Activated CD4-positive, alpha-beta T cell treated with anti-CD3 and anti-CD28 coated beads for 4 hours (primary cell): ENCODE measurements at regions not wholly inside any gene's neighbourhood (a gene's known extent, or its start where the extent isn't known, plus 50 kb on each side); places are given as distances from the start of the nearest gene placed in this dataset.

Source experiments
- DNase-seq, 2 donors: peaks; one replicate each; pipeline ENCODE4 v3.0.0-alpha.2; 2020

GRCh38 chr5:167726642-167727041, 564.8 kb upstream of the WWC1 start:
- no peak for DNase-seq

GRCh38 chr5:167730121-167730520, 561.3 kb upstream of the WWC1 start:
- DNase-seq: no peak

DNA sequence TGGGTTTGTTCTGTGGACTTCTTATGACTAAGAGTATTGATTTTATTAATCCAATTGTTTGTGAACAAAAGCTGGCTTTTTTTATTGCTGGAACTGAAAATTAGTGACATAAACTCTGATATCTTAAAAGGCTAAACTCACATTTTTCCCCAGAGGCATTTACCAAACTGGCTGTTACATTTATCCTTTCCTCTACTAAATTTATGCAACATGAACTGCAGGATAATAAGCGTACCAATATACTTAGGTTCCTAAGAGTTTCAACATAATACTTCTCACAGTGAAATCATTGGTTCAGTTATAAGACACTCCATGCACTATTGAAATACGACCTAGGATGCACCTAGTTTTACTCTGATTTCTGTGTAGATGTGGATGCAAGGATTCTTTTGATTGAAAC, 560.8 kb upstream of the WWC1 start:
- no peak for DNase-seq

DNA sequence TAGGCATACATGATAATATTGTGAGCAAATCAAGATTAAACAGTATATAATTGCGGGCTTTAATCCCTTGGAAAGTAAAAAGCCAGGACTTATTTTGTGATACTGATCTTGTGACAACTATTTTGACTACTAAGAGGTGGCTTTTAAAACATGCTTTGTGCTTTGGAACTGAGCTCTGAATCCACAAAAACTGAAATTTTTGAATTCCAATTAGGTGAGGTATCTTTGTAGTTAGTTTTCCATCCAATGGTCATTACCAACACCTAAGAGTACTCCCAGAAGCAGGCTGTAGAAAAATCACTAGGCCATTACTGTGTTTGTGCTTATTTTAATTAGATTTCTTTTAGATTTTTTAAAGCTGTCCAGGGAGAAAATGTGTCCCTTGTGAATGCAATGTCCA, 559.5 kb upstream of the WWC1 start:
- no peak for DNase-seq

DNA sequence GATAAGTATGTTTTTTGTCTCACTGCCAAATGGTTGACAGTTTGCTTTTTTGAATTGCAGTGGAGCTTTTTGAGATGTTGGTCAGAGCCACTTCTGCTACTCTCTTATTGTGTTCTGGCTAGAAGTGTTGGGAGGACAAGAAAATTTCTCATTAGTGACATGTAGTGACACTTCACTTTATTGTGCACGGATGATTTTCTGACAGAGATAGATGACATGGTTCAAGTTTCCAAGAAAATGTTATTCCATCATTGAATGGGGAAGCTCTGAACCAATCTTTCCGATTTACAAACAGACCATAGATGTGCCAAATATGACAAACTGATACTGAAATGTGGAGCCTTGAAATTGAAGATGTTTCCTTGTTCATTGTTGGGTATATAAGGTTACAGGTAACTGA, 558.9 kb upstream of the WWC1 start:
- no peak for DNase-seq

- DNase-seq: no peak
Observed at GRCh38 chr5:167736992-167737391, 554.5 kb upstream of the WWC1 start.

DNA sequence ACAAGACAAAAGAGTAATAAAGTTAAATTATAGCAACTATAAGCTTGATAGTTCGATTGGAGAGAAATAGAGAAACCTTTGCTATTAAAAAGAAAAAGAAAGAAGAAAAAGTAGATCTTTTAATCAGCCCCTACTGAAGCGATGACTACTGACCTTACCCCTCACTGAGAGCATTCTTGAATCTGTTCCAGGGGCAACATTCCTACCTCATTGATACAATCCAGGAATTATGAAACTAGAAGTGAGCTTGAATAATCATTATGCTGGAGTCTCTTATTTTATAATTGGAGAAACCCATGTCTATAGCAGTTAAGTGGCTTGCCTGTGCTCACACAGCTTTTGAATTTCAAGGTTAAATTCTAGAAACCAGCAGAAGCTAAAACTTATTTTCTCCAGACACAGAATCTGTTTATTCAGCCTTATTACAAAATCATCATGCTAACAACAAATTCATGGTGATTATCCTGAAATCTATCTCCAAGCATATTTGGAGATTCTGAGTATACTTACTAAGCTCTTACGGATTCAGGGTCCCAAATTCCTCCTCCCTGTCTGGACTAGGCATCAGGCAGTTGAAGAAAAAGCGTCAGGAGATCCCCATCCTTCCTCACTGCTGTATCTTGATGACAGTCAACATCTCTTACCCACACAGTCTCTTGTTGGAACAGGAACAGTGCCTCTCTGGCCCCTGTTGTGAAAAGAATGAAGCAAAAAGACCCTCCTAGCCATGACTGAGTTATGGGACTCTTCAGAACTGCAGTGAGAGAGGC, 547.6 kb upstream of the WWC1 start:
- no peak for DNase-seq

- DNase-seq: no peak
Observed at GRCh38 chr5:167745868-167746267, 545.6 kb upstream of the WWC1 start.

GRCh38 chr5:167750586-167750985, 540.9 kb upstream of the WWC1 start:
- DNase-seq: no peak

- no peak for DNase-seq
Observed at GRCh38 chr5:167752936-167753335, 538.5 kb upstream of the WWC1 start.

DNA sequence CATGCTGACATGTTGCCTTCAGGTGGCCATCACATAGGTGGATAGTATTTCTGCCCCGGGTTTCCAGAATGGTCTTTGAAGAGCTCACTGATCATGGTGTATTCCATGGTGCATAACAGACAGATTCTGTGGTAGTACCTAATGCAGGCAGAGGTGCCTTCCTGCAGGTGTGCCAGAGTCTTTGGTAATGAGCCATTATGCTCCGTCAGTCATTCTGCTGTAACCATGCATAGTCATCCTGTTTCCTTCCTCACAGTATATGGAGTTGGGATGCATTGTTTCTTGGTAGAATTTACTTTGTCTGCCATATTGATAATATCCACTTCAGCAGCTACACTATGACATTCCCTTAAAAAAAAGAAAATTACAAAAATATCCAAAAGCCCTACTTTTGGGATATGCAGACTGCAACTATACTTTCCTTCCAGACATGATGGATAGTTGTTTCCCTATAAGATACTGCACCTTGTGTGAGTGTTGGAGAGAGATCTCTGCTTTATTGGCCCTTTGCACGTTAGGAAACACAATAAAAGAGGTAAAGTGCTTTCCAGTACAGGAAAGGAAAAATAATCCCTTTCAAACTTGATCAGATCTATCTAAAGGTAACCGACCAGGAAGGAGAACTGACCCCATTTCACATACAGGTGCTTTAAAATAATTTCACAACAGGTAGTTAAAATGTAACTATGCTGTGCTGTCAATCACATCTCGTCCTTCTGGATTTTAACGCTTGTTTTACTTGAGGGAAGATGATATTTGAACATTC, 537.5 kb upstream of the WWC1 start:
- no peak for DNase-seq

DNA sequence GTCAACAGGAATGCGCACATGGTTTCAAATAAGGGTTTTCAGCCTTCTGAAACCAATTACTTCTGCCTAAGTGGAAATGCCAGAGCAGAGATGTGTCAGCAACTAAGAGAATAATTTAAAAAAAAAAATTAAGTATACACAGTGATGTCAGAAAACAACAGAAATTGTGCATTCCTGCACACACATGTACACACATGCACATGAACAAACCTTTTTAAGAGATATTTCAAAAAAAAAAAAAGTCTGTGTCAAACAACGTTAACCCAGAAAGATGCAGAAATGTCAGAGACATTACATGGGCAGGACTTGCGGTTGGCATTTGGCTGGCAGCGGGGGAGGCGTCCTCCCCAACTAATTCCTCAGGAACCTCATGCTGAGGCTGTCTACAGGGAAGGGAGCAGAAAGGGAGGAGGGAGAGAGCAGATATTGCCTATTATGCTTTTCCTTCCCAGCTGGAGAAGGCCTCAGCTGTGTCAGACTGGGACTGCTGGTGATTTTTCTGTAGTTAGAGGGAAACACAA, 536.9 kb upstream of the WWC1 start:
- no peak for DNase-seq

DNA sequence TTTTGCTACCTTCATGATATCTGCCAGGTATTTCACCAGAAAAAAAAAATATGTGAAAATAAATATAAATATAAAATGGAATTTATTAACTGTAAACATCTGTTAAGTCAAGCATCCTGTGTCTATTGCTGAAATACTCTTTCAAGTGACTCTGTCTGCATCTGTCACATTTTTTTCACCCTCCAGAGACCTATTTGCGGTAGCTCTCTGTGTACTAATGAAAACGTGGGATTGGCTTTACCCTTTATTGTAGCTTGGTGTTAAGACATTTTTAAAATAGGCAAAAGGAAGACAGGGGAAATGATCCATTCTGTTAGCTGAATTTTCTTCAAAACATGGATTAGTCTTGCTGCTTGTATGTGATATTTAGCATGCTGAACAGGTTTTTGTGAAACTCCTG, 536.0 kb upstream of the WWC1 start:
- no peak for DNase-seq

DNA sequence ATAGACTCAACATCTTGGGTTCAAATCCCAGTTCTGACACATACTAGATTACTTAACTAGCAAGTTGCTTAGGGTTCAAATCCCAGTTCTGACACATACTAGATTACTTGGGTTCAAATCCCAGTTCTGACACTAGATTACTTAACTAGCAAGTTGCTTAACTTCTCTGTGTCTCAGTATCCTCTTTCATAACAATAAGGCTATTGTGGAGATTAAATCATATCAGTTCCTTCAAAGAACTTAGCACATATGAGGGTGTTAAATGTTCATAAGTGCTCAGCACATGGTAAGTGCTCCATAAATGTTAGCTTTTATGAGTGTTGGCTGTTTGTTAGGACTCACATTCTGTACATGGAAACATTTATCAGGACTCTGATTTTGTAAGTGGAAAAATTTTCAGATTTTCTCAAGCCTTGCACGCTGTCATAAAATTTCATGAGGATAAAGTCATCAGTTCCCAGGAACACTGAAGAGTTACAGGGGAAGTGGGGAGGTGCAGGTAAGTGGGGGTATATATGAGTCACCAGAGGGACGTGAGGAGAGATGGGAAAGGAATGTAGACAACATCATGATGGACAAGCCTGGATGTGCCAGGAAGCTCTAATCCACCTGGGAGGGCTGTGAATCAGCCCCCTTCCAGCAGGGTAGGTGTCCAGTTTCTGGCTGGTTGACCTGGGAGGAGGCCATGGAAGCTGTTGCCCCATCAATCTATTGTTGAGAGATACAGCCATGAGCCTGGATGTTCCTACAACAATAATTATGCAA, 532.2 kb upstream of the WWC1 start:
- no peak for DNase-seq

DNA sequence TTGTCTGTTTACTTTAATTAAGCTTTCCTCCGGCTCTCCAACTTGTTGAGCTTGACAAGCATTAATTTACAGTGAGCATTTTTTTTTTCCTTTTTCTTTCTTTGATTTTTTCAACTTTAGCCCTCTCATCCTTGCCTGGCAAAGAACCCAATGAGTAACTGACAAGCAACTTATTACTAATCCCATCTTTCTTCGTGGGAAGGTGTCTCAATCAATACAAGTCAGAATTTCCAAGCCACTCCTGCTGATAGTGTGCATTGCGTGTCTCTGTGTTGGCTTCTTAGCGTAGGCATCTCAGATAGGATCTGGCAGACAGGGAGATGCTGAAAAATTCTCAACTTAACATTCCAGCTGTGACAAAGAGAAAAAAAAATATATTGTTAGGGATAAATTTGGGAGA, 527.7 kb upstream of the WWC1 start:
- DNase-seq: no peak

DNA sequence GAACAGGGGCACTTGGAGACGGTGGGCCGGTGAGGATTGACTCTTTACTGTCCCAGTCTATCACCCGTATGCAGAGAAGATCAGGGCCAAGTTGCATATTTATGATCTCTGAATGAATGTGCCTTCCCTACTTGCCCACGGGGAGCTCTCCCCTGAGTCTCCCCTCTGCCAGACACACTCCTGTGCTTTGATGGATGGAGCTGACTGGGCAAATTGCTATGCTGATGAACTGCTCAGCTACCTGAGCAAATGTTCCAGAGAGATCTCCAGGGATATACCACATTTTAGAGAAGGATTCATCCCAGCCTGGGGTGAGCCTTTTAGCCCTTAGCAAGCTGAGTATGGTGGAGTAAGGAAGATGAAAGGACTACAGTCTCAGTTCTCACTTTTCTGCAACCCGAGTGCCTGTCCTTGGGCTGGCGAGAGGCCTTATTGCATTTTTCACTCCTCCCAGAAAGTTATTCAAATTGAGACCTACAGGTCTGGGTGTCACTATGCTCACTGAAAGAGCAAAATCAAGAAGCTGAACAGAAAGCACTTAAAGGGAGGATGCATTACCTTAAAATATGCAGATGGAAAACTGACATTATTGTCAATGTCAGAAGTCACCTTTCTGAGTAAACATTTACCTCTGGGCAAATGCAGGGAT, 526.7 kb upstream of the WWC1 start:
- no peak for DNase-seq

DNA sequence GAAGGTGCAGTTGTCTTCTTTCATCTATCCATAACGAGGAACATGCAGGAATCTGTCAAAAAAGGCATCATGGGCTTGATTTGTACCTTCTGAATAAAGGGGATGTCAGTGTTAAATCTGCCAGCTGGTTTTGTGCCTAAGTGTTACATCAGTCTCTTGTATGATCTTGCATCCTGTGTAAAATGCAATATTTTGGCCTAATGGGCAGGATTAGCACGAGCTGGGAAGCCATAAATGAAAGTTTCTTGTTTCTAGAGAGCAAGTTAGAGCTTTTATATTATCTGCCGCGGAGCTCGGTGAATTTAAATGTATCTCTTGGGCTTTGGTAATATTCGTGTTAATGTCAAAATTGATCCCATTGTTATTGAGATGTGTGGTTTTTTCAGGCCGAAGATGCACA, 526.1 kb upstream of the WWC1 start:
- no peak for DNase-seq

DNA sequence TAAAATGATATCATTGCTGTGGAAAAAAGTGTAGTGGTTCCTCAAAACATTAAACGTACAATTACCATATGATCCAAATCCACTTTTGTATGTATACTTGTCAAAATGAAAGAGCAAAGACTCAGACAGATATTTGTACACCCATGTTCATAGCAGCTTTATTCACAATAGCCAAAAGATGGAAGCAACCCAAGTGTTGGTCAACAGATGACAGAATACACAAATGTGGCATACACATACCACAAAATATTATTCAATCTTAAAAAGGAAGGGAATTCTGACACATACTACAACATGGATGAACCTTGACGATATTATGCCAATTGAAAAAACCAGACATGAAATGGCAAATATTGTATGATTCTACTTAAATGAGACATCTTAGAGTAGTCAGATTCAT, 524.5 kb upstream of the WWC1 start:
- no peak for DNase-seq

DNA sequence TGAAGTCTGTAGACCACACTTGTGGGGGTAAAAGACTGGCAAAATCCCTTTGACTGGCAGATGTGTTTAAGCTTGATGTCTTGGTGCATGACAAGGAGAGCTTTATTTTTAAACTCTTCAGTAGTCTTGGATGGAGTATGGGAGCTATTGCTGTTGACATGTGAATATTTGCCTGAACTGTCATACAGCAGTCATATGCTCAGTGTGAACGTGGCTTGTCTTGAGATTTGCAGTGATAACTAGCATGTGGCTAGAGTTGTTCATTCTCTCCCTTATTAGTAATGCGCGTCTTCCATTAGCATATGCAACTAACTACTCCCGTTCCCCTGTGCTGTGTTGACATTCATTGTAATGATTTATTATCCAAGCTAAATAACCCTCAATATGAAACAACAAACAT, 523.6 kb upstream of the WWC1 start:
- DNase-seq: no peak

DNA sequence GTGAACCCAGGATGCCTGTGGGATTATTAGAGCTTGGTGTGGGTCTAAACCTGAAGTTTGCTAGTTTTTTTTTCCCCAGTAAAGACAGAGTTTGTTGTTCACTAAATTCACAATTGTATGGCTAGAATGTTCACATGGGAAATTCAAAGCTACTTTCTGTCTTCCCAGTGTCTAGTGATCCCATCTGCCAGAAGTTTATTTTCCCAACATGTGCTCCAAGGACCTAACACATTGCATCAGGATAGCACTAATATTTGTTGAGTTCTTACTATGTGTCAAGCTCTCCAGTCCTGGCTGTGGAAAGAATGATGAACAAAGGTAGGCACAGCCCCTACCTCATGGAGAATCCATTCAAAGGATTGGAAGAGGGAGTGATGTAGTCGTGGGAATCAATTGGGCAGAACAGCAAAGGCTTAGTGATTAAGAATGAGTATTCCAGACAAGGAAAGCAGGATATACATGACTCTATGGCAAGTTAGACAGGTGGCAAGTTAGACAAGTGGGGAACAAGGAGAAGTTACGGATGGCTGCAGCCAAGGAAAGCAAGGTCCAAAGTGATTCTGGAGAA, 521.5 kb upstream of the WWC1 start:
- DNase-seq: no peak

DNA sequence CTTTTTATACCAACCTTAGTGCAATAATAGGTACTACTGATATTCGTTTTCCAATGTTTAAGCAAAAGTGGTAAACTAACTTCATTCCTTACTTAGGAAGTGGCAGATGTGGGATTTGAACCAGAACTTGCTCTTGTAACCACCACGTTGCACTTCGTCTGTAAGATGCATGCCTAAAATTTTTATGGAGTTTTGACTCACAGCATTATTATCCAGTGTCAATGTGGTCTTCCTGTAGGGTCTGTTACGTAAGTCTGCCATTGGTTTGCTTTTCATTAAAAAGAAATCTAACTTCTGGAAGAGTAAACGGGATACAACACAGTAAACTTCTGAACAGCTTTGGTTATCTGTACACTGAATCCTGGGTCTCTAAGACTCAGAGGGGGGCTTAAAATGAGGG, 521.0 kb upstream of the WWC1 start:
- no peak for DNase-seq

DNA sequence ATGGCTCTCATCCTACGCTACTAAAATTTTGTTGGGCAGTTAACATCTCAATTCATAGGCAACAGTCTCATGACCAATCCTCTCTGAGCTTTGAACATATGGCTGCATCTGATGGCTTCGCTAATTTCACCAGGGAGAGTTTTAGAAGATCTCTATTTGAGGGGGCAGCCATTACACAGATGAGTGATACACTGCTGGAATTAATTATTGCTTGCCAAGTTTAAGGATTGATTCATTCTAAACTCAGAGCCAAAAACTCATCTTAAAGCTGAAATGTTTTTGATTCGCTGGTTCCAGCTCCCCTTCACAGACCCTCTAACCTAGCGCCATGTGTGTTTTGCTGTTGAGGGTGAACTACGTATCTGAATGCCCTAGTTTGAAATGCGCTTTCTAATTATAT, 519.9 kb upstream of the WWC1 start:
- DNase-seq: no peak
